HPDE6-E6E7 (cell line): ENCODE measurements at regions not wholly inside any gene's neighbourhood (a gene's known extent, or its start where the extent isn't known, plus 50 kb on each side); places are given as distances from the start of the nearest gene placed in this dataset.

Experiments used
- DNase-seq: peaks from one replicate; pipeline ENCODE4 v3.0.0; 2011; ENCODE audit warnings: missing footprints; ENCODE audit errors: extremely low spot score

DNA sequence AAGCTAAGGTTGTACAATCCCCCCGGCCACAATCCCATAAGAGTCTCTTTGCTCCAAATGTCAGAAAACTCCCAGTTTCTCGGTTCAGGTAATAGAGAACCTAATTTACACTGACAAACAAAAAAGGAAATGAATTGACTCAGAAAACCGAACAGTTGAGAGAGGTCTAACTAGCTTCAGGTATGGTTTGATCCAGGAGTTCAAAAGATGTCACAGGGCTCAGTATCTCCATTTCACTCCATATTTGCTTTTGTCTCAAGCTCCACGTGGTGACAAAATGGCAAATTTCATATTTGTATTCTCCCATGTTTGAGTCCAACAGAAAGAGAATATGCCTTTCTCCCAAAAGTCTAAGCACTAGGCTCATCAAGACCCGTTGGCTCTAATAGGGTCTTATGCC, 117.4 kb downstream of the AXIN2 start:
- no peak for DNase-seq

DNA sequence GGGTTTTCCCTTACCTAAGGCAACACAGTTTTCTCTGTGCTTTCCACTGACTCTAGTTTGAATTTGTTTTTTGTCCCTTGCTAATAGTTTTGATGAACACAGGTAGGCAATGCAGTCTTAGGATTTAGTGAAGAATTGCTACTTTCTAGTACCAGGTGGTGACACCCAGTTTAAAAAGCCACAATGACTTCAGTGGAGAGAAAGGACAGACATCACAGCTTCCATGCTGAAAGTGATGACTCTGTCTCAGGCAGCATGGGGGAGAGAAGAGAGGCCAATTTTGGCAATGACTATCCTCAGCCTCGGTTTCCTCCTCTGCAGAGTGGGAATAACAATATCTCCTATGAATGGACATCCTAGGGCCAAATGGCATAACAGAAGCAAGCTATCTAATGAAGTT, 118.8 kb downstream of the AXIN2 start:
- no peak for DNase-seq

- DNase-seq, result no peak
These were observed 119.2 kb downstream of the AXIN2 start for GRCh38 chr17:65442250-65442649.

DNA sequence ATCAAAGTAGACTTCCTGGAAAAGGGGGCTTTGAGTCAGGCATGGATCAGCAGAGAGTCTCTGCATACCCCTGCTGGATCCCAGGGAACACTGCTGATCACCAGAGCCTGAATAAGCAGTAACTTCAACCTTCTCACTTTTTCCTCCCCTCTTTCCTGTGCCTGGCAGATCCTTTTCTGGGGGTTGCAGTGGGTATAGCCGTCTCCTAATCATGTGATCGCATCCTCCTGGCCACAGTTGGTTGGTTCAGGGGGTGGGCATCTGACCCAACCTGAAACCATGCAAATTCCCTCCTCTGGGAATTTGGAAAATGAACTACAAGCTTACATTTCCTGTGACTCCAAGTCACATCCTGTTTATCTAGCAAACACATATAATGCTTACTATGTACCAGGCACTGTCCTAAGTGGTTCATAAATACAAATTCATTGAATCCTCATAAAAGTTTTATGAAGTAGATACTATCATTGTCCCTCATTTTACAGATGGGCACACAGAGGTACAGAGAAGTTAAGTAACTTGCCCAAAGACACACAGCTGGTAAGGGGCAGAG, 120.3 kb downstream of the AXIN2 start:
- DNase-seq, result no peak

DNA sequence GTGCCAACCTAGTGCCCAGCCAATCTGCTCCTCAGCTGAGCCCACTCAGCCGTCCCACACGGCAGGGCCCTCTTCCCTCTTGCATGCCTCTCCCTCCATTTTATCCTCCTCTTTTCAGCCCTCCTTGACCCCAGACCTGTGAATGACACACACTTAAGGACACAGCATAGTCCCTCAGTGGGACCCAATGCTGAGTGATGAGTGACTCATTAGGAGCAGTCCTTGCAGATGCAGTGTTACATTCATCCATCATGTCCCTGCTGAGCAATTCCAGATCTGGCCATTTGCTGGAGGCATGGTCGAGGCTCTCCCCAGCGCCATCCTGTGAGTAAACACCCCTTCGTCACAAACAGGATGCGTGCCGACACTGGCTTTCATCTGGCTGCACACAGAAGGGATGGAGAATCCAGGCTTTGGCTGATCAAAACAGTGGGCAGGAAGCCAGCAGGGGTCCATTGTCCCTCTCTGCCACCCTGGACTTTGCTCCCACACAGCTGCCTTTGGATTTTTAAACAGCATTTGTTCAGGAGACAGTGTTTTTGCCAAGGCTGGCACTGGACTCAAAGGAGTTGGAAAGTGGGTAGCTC, 122.6 kb downstream of the AXIN2 start:
- no peak for DNase-seq

DNA sequence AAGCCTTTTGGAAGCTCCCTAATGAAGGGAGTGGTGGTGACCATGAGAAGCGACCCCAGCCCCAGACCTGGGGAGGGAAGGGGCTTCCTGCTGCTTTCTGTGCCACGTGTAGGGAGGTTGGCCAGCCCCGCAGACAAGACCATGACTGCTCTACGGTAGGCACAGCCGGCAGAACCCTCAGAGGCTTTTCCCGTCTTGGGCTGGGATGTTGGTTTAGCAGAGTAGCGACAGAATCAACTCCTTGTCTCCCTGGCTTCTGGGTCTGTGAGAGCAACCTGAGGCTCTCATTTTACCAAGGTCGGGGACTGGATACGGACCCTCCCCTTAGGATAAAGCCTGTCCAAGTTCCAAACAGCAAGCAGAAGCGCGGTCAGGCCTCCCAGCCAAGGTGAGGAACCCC, 123.3 kb downstream of the AXIN2 start:
- DNase-seq, result no peak

GRCh38 chr17:65436871-65437270, 124.6 kb downstream of the AXIN2 start:
- no peak for DNase-seq

GRCh38 chr17:65434878-65435277, 126.6 kb downstream of the AXIN2 start:
- no peak for DNase-seq

- no peak for DNase-seq
These were observed 127.2 kb downstream of the AXIN2 start for GRCh38 chr17:65434251-65434650.

DNA sequence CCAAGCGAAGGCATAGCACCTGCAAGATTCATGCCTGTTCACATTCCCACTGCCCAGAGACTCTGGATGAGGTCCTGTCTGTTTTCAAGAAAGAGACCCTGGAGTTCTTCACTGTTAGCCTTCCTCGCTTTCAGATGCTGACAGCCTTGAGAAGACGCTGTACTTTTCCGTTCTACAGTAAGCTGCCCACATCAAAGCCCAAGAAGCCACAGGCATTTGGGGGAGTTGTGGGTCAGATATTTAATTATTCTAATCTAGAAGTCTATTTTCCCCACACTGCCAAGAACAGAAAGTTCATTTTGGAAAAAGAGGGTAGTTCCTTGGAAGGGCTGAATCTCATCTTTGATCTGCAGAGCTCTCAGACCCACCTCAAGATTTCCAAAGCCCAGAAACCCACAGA, 127.9 kb downstream of the AXIN2 start:
- no peak for DNase-seq

GRCh38 chr17:65433157-65433556, 128.3 kb downstream of the AXIN2 start:
- no peak for DNase-seq

DNA sequence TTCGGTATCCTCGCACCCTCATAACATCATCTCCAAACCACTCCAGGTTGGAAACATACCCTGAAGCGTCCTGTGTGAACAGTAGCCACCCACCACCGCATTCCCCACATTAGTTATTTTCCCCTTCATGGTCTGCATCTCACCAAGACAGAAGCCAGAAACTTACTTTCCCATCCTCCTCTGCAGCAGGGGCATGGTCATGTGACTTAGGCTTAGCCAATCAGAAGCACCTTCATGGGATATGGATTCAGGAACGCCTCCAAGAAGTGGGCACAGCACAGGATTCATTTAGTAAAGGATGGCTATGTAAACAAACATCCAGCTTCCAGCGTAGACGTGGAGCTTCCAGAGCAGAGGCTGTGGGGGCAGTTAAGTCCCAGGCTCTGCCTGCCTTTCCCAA, 130.3 kb downstream of the AXIN2 start:
- no peak for DNase-seq

DNA sequence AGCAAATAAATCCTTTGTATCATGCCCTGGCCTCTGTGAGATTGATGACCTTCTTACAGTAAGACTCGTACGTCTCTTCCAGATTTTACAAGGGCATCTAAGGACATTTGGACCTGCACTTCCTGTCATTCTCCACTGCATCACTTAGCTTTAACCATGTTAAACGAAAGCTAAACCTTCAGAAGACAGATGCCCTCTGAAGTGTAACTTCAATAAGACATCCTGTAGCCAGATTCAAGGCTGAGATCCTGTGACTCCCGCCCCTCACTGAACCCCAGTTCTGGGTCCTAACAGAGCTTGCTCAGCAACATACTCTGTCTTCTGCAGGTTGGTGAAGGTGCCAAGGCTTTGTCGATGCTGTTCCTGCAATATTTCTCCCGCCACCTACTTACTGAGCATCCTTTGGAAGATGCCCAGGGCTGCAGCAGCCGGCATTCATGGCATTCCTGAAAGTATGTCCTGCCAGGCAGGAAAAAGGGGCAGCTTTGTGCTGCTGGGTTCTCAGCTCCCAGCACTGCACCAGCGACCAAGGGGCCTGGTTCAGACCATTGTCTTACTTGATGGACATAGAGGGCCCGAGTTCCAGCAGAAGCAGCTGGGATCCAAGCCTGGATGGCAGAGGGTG, 131.1 kb downstream of the AXIN2 start:
- DNase-seq, result no peak

DNA sequence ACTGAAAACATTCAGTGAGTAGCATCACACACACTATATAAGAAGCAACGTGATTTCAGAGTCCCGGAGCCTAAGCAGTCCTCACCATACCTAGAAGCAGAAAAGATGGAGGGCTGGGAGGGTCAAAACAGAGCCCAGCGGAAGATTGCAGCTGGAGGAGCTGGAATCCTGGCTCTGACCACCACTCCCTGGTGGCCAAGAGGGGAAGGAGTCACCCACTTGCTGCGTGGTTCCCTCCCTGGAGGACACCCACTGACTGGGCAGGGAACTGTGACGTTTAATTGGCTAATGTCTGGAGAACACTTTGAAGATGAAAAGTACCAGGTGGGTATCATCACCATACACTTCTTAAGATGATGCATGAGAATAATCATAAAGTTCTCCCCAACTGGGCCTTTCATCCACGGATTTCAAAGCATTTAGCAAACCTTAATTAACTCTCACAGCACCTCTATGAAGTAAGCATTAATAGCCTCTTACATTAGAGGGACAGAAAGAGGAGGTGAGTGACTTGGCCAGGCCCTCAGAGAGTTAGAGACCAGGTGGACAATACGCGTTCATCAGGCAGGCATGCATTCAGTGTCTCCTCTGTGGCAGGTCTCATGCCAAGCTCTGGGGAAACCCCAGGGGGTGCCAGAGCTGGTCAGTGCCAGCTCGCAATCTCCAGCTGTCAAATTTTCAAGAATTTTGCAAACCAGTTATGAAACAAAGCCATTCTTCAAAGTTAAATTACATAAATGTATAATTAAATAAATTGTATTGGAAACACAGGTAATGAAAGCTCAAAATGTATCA, 137.9 kb downstream of the AXIN2 start:
- DNase-seq, result no peak

- DNase-seq, result no peak
These were observed 142.8 kb downstream of the AXIN2 start for GRCh38 chr17:65418622-65419021.

DNA sequence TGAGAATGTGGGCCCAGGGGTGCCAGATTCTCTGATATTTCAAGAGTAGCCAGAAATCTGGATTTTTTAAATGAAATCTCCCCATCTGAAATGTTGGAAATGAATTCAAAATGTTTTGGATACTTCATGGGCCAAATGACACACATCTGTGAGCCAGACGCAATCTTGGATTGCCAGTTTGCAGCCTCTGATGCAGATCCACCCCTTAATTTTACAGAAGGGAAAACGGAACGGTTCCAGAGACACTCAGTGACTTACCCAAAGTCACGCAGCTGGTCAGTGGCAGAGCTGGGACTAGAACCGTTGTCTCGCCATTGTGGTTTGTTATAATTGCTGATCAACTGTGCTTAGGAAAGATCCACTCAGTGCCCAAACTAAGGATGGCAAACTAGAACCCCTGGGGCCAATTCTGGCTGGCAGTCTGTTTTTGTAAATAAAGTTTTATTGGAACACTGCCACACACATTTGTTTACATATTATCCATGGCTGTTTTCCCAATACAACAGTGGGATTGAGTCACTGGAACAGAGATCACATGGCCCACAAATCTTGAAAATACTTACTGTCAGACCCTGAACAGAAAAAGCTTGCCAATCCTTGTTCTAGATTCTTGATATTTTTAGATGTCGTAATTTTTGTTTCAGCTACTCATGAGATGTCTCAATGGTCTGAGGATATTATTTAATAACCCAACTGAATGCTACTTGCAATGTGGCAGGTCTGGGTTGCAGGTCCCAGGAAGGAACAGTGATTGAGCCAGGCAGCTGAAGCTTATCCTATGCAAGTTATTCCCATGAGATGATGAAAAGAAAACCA, 143.8 kb downstream of the AXIN2 start:
- DNase-seq, result no peak

- no peak for DNase-seq
These were observed 145.5 kb downstream of the AXIN2 start for GRCh38 chr17:65415991-65416390.

GRCh38 chr17:65413390-65413789, 148.1 kb downstream of the AXIN2 start:
- DNase-seq, result no peak

DNA sequence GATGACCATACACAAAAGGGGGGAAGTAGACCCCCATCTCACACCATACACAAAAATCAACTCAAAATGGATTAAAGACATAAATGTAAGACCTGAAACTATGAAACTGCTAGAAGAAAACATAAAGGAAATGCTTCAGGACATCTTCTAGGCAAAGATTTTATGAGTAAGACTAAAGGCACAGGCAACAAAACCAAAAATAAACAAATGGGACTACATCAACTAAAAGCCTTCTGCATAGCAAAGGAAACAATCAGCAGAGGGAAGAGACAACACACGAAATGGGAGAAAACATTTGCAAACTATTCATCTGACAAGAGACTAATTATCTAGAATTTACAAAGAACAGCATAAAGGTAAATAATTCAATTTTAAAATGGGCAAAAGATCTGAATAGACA, 152.1 kb downstream of the AXIN2 start:
- no peak for DNase-seq

DNA sequence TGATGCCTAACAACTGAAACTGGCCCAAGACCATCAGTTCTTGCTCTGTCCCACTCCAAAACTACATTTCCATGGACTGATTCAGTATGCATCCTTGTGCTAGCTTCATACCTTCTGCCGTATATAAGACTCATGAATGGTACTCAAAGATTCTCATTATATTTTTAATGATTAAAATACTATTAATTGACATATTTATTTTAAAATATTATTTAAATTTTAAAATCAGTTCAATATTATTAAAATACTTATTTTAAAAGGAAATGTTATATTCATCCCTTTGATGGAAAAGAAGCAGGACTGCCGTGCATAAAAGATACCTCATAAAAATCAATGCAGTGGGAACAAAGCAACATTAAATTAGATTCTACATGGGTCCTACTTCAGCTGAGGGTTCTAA, 153.4 kb downstream of the AXIN2 start:
- no peak for DNase-seq

- DNase-seq, result no peak
These were observed 154.4 kb downstream of the AXIN2 start for GRCh38 chr17:65407017-65407416.

DNA sequence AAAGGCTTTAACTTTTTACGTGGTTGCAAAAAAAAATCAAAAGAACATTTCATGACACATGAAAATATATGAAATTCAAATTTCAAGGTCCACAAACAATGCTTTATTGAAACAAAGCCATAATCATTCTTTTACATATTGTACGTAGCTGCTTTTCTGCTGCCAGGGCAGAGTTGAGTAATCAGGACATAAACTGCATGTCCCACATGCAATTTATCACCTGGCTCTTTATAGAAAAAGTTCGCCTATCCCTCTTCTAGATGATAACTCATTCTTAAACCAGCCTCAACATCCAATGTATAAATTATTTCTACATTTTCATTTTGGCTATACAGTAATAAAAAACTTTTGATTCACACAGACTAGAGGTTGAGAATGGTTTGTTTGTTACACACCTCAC, 154.9 kb downstream of the AXIN2 start:
- DNase-seq, result no peak
